NCI-H146 treated with DMSO at 0.1 percent for 48 hours (cell line): ENCODE measurements at regions not wholly inside any gene's neighbourhood (a gene's known extent, or its start where the extent isn't known, plus 50 kb on each side); places are given as distances from the start of the nearest gene placed in this dataset.

Source experiments
- DNase-seq: peaks from one replicate; lab custom pipeline; 2025; ENCODE audit not compliant: unreplicated experiment; lab: John Stamatoyannopoulos, UW

DNA sequence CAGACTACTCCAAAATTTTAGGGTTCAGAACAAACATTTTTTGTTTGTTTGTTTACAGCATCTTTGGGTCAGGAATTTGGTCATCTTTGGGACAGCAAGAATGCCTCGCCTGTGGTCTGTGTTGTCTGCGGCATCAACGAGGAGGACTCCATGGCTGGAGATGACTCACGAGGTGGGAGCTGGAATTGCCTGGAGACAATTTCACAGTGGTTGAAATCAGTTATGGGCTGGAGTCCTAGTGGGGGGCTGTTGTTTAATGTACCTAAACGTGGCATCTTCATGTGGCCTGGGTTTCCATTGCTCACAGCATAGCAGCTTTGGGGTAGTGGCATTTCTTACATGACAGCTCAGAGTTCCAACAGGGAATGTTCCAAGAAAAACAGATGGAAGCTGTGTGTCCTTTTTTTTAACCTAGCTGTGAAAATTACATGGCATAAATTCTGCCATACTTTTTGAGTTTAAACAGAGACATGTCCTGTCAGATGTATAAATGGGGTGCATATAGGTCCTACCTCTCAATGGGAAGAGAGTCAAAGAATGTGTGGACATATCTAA is 507.3 kb upstream of the CBLB start:
- DNase-seq: no peak

DNA sequence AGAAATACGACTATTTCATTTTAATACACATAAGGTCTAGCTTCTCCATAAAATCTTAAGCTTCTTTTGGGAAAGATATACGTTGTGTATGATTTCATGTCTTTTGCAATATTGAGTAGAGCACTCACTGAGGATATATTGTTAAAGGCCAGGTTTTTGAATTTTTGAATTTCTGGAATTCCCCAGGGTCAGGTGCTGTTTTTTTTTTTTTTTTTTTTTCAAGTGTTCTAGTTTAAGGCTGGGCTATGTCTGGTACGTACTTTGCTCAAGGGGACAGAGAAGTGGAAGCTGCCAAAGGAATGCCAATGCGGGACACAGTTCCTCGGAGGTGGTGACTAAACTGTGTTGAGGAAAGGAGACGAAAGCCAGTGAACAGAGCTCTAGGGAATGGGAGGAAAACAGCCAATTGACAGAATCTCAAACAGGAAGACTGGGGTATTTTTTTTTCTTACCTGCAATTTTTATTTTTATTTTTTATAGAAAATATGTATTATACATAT is 510.5 kb upstream of the CBLB start:
- DNase-seq: no peak

- no peak for DNase-seq
Observed at GRCh38 chr3:106380232-106380631, 511.4 kb upstream of the CBLB start.

DNA sequence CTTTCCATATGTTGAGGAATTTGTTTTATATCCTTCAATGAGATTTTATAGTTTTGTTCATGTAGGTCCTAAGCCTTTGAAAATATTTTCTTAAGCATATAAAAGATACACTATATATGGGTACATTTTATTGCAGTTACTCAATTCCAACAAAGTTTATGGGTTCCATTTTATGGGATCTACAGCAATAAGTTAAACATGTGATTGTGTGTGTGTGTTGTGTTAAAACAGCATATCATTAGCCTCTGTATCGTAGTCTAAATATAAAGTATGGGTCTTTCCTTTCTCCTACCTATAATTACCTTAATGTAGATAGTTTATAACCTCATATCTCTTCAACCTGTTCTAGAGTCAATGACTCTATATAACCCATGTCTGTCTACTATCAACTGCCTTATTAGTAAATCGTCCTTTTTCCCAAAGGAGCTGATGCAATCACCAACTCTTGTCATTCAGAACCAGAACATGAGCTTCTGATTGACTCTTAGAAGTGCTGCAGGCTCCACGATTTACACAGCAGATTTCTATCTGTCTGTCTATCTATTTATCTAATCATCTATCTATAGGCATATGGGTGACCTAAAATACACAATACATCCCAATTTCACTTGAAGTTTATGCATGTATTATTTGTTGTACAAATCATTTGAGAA is 512.6 kb upstream of the CBLB start:
- DNase-seq: no peak

- no peak for DNase-seq
Observed at GRCh38 chr3:106381939-106382335, 513.1 kb upstream of the CBLB start.

DNA sequence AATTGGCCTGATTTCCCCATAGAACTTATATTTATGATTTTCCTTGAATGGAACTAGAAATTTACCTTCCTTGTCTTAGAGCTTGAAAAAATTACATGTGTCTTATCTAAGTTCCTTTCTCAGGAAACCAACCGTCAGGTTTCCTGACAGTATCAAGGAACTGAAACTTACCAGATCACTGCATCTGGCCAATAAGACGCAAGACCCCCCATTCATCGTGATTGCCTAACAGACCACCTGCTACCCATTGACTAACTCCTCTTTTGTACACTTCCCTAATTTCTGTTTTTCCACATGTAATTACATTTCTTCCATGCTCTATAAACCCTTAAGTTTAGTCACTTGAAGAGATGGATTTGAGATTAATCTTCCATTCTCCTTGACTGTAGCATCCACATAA is 517.2 kb upstream of the CBLB start:
- no peak for DNase-seq

GRCh38 chr3:106392915-106393314 is 524.1 kb upstream of the CBLB start:
- no peak for DNase-seq

DNA sequence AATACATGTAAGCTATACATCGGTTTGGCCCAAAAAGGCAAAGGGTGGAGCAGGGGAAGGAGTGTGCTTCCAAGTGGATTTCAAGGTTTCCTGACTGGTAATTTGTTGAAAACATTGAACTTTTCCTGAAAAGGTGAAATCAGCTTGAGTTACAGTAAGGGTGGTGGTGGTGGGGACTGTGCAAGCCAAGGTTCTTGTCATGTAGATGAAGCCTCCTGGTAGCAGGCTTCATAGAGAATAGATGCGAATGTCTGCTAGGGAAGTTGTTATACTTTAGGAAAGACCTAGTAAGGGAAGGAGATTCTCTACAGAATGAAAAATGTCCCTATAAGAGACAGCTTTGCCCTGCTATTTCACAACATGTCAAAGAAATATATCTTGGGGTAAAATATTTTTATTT is 528.2 kb upstream of the CBLB start:
- no peak for DNase-seq

GRCh38 chr3:106398891-106399600 is 530.2 kb upstream of the CBLB start:
- no peak for DNase-seq

- DNase-seq: no peak
Observed at GRCh38 chr3:106399761-106400160, 530.9 kb upstream of the CBLB start.

DNA sequence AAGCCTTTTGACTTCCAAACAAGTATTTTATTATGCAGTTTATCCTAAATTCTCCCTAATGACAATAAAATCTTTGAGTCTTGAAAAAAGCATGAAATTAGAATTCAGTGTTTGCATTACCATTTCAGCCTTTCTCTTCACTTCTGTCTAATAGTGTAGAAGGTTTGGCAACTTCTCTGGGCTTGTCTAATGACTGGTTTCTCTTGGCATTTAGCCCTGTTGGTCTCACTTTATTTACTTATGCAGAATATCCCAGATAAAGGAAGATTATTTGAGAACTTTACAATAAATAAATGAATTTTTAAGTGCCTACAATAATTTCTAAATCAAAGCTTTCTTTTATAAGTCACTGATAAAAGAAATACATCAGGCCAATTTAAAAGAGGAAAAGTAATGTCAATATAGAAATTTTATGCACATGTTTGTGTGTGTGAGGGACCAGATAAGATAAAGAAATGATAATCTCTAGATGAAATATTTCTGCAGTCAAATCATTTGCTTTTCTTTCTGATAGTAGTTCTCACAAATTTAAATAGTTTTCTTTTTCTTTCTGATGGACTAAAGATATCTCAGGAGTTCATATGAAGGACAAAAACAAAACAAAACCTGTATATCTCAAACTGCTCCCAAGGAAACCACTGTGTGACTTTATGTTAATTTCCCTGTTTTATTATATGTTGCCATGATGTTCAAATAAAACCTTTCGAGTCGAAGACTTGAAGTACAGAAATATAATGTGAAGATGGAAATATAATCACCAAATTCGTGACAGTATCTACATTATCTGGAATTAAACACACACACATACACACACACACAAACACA is 533.1 kb upstream of the CBLB start:
- no peak for DNase-seq

- DNase-seq: no peak
Observed at GRCh38 chr3:106403371-106404145, 534.7 kb upstream of the CBLB start.

DNA sequence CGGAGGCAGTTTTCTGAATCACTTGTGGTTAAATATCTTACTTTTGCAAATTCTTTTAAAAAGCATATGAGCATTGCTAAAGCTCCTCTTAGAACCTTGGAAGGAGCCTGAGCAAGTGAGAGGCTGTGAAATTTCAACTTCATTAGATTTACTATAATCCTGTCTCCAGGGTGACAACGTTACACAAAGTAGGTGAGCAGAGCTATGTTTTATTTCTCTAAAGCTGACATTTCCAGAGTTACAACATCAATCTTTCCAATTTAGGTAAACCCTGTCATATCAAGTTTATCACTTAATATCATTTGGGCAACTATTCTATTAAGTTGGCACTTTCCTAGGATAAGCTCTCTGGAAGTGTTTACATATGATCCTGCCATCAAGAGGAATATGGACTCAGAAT is 544.9 kb upstream of the CBLB start:
- DNase-seq: no peak

DNA sequence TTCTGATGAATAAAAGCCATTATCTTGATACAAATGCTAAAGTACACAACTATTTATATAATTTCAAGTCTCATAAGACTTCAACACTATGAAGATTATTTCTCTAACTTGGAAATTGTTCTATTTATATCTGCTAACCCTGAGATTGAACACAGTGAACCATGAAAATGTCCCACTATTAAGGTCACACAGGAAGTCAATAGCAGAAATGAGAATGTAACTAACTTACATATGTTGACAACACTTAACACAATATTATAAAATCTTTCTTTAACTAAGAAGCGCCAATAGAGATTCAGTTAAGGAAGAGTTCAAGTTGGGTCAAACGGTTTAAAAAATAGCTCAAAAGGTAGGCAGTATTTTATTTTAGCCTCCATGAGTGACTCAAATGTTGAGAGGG is 551.8 kb upstream of the CBLB start:
- no peak for DNase-seq

GRCh38 chr3:106421426-106421825 is 552.6 kb upstream of the CBLB start:
- no peak for DNase-seq

DNA sequence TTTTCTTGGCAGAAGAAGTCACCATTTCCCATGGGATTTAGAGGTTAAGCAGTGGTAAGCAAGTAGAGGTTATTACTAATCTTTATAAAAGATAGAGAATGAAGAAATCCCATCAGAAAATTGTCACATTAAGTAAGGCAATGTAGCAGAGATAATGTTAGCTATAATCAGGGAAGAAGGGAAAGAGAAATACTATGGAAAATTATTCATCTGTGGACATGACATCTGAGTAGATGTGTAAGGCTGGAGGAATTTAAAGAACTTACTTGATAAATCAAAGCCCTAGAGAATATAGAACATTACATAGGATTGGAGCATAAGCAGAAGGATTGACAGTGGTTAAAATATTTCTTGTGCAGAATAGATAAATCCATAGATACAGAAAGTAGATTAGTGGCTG is 553.1 kb upstream of the CBLB start:
- no peak for DNase-seq

DNA sequence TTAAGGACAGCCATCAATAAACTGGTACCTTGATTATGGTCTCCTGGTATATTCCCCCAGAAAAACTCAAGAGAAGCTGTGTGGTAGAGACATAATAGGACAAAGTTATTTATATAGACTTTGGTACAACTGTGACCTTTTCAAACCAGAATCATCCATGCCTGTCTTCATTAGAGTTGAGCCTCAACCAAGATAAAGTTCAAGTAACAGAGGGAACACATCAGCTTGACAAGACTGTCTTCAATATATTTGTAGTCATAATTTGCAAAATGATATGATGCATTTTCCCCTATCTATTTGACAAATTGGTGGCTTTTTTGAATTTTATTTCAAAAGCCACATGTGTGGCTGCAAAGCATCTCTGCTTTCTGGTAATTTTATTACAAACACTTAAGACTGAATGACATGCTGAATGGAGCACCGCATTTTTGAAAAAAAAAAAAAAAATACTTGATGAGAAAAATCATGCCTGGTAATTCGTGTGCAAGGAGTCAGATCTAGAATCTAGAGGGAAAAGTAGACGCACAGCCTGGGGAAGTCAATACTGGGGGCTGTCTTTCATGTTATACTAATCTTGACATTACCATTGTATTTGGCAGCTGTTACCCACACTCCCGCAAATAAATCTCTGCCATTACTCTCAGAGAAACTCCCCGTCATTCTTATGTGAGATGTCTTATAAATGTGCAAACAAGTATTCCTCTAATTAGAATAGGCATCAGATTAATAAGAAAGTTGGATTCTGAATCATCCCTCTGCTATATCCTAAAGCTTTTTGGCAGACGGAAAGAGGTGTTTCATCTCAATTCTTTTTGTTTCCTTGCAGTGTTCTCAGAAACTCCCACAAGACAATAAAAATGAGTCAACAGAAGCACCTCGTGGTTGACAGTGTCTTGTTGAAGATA is 554.8 kb upstream of the CBLB start:
- DNase-seq: no peak

GRCh38 chr3:106425026-106425425 is 556.2 kb upstream of the CBLB start:
- DNase-seq: no peak

DNA sequence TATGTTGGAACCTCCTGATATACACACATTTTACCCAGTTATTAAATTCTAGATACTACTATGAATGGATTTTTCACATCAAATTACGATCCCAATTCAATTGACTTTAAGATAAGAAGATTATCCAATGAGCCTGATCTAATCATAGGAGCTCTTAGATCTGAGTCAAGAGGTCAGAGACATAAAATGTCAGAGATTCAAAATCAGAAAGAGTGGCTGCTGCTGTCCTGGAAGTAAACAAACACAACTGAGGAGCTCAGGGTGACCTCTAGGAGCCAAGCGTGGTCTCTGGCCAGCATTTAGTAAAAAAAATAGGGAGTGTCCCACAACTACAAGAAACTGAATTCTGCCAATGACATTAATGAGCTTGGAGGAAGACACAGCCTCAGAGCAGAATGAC is 557.1 kb upstream of the CBLB start:
- no peak for DNase-seq

DNA sequence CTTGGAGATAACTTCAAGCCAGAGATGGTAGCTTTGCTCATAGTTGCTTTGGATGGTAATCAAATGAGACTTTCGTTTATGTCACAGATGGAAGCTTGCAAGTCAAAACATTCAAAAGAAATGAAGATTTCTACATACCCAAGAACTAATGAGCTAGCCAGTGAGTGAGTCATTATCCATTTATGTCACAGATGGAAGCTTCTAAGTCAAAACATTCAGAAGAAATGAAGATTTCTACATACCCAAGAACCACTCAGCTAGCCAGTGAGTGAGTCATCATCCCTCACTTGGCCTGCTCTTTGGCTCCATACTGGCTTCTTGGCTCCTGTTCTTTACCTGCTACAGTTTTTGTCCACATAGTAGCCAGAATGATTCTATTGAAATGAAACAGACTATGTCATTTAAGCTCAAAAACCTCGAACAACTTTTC is 559.8 kb upstream of the CBLB start:
- no peak for DNase-seq
